SIG-M5 (cell line): ENCODE measurements at regions not wholly inside any gene's neighbourhood (a gene's known extent, or its start where the extent isn't known, plus 50 kb on each side); places are given as distances from the start of the nearest gene placed in this dataset.
A peak's percentile ranks its signal among the peaks of the same experiment; 100 is the strongest.

Source experiments
- DNase-seq: peaks from one replicate; lab custom pipeline; 2025; lab: John Stamatoyannopoulos, UW

- DNase-seq: no peak
Measured at GRCh38 chr5:143586781-143587362, 183.4 kb upstream of the NR3C1 start.

DNA sequence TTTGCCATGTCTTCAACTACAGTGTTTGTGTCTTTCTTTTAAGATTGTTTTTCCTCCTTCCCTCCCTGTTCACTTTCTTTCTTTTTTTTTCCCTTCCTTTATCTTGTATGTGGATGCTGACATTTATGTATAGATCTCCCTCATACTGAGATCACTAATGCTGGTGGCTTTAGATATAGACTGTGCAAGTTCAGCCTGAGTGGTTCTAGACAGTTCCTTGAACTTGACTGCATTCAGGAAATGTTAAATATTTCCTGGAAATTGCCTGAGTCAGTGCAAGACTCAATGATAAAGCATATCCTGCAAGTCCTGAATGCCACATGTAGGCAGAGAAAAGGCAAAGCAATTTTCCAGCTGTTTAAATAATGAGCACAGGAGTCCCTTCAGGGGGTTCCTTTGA is 182.5 kb upstream of the NR3C1 start:
- no peak for DNase-seq

GRCh38 chr5:143583409-143583808 is 179.9 kb upstream of the NR3C1 start:
- no peak for DNase-seq

GRCh38 chr5:143582869-143583268 is 179.4 kb upstream of the NR3C1 start:
- no peak for DNase-seq

- no peak for DNase-seq
Measured at GRCh38 chr5:143582176-143582575, 178.7 kb upstream of the NR3C1 start.

DNA sequence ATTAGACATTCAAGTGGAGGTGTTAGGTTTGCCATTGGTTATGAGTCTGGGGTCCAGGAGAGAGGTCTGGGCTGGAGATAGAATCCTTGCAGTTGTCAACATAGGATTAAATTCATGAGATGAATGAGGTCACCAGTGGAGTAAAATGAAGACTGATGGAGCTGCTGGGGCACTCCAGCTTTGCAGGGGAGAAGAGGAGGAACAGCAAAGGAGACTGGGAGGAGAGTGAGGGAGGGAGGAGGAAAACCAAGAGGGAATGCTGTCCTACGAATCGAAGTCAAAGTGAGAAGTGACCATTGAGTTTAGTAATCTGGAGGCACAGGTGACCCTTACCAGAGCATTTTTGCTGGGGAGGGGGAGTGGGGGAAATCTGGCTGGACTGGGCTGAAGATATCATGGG is 178.2 kb upstream of the NR3C1 start:
- no peak for DNase-seq

- no peak for DNase-seq
Measured at GRCh38 chr5:143581147-143581546, 177.7 kb upstream of the NR3C1 start.

GRCh38 chr5:143576711-143577484 is 173.4 kb upstream of the NR3C1 start:
- no peak for DNase-seq

DNA sequence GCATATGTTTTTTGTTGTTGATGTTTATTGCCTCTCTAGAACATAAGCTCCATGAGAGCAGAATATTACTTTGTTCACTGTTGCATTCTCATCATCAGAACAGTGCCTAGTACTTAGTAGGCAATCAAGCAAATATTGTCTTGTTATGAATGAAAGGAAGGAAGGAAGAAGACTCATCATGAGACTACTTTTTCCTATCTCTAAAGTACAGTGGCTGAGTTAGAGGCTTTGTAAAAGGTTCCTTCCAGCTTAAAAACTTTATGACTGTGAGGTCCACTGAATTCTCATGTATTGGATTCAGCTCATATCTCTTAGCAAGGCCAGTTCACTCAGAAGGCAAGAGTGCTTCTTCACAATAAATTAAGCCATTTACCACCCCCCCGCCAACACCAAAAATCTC is 171.8 kb upstream of the NR3C1 start:
- DNase-seq: no peak

DNA sequence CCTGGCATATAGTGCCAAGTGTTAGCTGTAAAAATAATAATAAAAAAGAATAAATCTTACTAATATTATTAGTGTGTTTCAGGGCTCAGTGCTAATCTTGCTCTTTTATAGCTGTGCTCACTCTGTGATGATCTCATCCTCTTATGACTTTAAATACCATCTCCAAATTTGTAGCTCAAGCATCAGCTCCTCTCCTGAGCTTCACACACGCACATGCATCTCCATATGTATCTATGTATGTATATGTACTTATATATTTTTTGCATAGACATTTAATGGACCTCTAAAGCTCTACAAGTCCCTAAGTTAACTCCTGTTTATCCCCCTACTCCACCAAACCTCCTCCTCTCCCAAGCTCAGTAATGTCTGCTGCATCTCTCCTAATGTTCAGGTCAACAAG is 170.8 kb upstream of the NR3C1 start:
- no peak for DNase-seq

DNA sequence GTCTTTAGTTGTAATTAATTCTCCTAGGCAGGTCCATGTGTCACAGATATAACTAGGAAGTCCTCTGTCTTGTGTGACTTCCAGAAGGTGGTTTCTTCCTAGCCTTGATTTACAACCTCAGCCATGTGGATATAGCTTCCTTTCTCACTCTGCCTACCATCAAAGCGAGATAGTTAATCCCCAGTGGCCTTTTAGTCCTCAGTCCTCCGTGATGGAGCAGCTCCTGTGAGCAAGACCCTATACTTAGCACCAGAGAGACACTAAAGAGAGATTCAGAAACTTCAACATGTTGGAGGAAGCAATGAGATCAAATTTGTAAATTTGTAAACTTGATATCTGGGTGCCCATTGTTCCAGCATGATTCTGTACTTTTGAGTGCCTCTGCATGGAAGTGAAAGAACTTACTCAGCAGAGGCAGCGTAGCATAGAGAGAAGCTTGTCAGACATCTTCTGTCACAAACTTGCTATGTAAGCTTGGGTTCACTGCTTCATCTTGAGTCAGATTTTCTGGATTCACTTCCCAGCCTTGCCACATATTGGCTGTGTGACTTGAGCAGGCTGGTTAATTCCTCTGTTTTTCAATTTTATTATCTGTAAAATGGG is 170.2 kb upstream of the NR3C1 start:
- no peak for DNase-seq

- DNase-seq: no peak
Measured at GRCh38 chr5:143572671-143573070, 169.2 kb upstream of the NR3C1 start.

DNA sequence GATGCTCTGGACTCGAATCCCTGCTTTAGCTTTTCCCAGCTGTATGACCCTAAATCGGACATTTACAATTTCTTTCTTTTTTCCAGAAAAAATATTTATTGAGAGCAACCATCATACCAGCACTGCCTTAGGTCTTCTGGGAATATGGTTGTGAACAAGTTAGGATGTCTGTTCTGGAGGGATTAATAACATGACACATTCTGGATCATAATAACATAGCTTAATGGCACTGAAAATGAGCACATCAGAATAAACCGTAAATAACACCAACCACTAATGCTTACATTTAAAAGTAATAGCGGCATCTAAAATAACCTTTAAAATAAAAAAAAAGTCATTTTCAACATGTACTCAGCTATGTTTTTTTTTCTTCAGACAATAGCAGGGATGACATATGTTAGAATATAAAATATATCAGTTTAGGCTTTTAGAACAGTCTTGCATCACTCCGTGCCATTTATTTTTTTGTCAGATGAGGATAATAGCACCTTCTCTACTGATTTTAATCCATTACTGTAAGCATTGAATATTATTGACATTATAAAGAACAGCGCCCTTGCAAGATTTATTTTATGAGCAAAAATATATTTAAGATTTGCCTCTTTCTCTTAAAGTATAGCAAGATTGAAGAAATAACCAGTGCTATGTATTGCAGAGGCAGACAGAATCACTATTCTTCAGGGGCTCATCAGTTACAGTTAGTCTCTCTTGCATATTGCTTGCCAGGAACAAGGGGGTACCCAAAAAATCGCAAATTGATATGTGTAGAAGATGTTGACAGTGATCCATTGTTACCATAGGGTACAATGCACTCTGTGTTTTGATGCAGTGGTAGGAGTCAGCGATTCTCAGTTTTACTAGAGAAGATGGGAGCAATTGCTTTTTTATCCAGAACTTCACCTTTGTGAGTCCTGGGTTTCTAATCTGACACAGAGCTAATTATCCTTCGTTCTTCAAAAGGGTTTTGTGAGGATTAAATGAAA is 168.4 kb upstream of the NR3C1 start:
- no peak for DNase-seq

DNA sequence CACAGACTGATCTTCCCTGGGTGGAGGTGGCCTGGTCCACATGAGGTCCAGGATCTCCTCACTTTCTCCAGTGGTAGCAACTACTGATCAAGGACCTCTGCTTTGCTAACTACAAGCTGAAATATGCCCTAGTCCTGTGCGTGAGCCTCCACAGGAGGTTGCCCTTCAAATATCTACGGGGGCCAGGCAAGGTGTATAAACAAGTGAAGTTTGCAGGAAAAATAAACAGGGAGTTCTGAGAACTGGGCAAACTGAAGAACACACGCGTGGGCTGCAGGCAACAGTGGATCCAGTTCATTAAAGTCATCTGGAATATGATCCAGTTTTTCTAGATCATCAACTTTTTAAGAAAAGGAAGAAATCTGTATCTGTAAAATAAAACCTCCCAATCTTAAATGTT is 167.5 kb upstream of the NR3C1 start:
- no peak for DNase-seq

DNA sequence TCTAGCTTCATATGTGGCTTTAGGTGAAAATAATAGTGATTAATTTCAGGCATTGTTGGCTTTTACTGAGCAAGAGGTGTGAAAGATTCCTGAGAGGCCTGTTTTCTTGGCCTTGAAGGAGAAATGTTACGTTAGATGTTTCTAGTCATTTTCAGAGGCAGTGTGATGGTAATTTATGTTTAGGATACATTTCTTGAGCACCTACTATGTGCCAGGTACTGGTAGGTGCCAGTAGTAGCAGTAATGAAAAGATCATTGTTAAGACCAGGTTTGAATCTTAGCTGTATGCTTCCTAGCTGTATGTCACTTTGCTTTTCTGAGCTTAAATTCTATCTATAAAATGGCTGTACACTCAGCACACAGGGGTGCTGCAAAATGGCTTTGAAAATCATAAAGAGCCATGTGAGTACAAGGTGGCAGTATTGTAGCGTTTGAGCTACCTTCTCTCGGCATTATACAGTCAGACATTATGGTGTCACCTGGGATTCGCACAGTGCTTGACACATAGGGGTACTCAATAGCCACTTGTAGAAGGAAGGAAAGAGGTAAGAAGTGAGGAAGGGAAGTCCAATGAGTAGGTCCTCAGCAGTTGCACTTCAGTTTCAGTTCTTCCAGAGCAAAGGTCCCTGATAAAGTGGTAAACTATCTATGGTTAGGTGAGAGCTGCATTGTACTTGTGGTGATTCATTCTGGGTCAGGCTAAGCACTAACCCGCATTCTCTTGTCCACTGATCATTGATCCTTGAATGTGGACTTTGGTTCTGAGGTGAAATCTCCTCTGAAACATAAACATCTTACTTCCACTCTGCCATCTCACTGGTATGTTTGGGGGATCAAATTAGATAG is 166.5 kb upstream of the NR3C1 start:
- DNase-seq: no peak

GRCh38 chr5:143569213-143569701 is 165.8 kb upstream of the NR3C1 start:
- no peak for DNase-seq

- no peak for DNase-seq
Measured at GRCh38 chr5:143567583-143568504, 164.4 kb upstream of the NR3C1 start.

- no peak for DNase-seq
Measured at GRCh38 chr5:143566139-143566538, 162.7 kb upstream of the NR3C1 start.

DNA sequence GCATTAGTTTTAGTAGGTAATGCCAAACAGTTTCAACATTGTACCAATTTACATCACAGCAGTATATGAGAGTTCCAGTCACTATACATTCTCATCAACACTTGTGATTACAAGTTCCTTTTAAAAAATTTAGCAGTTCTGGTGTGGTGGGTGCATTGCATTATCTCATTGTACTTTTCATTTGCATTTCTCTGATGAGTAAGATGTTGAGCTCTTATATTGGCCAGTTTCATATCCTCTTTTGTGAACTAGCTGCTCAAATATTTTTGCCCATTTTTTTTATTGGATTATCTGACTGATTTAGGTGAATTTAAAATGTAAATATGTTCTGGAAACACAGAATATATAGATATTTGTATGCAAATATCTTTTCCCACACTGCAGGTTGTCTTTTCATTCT is 160.9 kb upstream of the NR3C1 start:
- DNase-seq: peak; percentile 85

DNA sequence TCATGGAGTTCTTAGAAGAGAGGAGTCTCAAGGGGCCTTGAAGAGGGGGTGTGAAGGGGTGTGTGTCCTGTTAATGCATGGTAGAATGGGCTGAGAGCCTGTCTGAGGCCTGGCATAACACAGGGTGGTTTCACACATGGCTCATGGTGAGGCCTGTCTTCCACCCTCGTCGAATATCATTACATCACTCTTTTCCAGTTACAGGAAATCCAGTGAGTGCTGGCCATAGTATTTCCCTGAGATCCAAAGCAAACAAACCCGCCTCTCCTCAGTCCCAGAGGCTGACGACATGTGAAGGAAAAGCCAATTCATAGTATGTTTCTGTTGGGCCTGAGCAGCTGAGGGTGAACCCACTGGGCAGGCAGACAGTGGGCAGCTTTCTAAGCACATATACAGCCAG is 159.4 kb upstream of the NR3C1 start:
- no peak for DNase-seq
